Vagina (tissue), 2 donors: ENCODE measurements at regions not wholly inside any gene's neighbourhood (a gene's known extent, or its start where the extent isn't known, plus 50 kb on each side); places are given as distances from the start of the nearest gene placed in this dataset.

Source experiments
- POLR2A ChIP-seq, 2 donors: fragments of 450-650 bp; IDR thresholded peaks; one replicate each; pipeline ENCODE4 v1.6.1; 2017; ENCODE audit warnings: antibody characterized with exemption in 2 of 2, mild to moderate bottlenecking in 2 of 2, moderate library complexity in 2 of 2
- TF ChIP-seq, protein P1 (sequence below), 3 experiments: fragments of 450-650 bp in 2 of 3; fragments of 200-600 bp in 1 of 3; sonication (generic) in 1 of 3; IDR thresholded peaks; one replicate each; pipeline ENCODE4 v1.5.1; 2017 to 2019; ENCODE audit warnings: antibody characterized with exemption in 3 of 3, mild to moderate bottlenecking in 2 of 3, moderate library complexity in 2 of 3

DNA sequence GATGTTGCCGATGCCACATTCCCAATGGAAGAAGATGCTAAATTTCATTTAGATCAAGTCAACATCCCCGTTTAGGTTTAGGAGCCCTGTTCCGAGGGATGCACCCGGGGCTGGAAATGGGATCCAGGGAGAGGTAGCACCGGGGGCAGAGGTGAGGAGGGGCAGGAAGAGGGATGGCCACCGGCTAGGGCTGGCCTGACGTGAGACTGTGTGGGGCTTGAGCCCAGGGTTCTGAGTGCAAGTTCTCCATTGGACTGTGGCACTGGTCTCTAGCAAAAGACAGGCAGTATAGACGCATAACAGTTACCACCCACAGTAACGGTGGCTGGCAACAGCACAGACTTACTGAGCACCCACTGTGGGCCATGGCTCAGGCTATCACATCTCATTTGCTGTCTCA lies 209.0 kb upstream of the MVB12B start:
- TF ChIP-seq POLR2A (IDR thresholded peaks at IDR 0.05) = no peak
- TF ChIP-seq, protein P1, sequence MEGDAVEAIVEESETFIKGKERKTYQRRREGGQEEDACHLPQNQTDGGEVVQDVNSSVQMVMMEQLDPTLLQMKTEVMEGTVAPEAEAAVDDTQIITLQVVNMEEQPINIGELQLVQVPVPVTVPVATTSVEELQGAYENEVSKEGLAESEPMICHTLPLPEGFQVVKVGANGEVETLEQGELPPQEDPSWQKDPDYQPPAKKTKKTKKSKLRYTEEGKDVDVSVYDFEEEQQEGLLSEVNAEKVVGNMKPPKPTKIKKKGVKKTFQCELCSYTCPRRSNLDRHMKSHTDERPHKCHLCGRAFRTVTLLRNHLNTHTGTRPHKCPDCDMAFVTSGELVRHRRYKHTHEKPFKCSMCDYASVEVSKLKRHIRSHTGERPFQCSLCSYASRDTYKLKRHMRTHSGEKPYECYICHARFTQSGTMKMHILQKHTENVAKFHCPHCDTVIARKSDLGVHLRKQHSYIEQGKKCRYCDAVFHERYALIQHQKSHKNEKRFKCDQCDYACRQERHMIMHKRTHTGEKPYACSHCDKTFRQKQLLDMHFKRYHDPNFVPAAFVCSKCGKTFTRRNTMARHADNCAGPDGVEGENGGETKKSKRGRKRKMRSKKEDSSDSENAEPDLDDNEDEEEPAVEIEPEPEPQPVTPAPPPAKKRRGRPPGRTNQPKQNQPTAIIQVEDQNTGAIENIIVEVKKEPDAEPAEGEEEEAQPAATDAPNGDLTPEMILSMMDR (IDR thresholded peaks at IDR 0.05) = no peak
